ENCODE measurements at regions not wholly inside any gene's neighbourhood (a gene's known extent, or its start where the extent isn't known, plus 50 kb on each side); places are given as distances from the start of the nearest gene placed in this dataset.
"Not testable (repeated sequence)": the region's sequence is repeated elsewhere in the genome, so short reads cannot be mapped to it uniquely, and the experiment has no call there.

DNA sequence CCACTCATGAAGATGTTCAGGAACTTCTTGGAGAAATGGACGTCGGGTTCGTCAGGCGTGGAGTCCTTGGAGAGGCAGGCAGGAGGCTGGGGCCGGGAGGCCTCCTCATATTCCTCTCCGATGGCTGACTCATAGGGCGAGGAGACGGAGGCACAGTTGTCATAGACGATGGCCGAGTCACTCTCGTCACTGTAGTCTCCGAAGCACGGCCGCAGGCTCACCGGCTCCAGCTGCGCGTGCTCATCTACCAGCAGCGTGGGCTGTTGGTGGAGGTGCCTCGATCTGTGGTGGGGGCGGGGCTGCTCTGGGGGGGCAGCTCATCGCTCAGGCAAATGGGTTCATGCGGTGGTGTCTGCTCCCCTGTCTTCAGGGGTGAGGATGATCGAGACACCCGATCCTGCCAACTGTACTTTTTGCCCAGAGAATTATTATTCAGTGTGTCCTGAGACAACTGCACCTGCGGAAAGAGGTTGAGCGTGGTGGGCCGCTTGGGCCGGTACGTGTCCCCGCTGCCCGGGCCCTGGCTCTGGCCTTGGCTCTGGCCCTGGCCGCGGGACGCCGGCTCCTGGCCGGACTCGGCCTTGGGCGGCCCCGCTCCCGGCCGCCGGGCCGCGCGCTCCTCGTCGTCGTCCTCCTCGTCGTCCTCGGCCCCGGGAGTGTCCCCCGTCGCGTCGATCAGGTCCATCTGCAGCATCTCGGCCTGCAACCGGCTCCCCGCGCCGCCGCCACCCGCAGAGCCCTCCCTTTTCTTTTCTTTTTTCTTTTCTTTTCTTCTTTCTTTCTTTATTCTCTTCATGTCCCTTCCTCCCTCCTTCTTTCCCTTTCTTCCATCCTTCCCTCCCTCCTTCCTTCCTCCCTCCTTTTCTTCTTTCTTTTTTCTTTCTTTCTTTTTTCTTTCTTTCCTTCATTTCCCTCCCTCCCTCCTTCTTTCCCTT, 111.4 kb upstream of the PLEKHM1 start:
- not testable (repeated sequence) for DNase-seq (ENCODE audit: extremely low spot score, unreplicated experiment); H3K9me3 Mint-ChIP-seq; H3K4me3 Mint-ChIP-seq; H3K27ac Mint-ChIP-seq; H3K4me1 Mint-ChIP-seq (ENCODE audit: unreplicated experiment); H3K36me3 Mint-ChIP-seq; H3K27me3 Mint-ChIP-seq

DNA sequence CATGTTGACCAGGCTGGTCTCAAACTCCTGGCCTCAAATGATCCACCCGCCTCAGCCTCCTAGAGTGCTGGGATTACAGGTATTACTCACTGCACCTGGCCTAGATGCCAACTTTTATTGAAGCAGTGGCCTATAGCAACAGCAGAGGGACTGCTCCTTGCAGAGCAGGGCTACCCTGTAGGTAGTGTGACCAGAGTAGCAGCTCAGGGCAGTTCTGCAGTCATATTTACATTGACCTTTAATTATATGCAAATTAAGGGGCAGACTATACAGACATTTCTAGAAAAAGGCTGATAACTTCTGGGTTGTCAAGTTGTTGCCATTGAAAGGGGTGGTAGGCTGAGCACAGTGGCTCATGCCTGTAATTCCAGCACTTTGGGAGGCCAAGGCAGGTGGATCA, 115.2 kb upstream of the PLEKHM1 start:
- not testable (repeated sequence) for H3K27me3 Mint-ChIP-seq; DNase-seq (ENCODE audit: extremely low spot score, unreplicated experiment); H3K36me3 Mint-ChIP-seq; H3K27ac Mint-ChIP-seq; H3K4me3 Mint-ChIP-seq; H3K4me1 Mint-ChIP-seq (ENCODE audit: unreplicated experiment); H3K9me3 Mint-ChIP-seq

DNA sequence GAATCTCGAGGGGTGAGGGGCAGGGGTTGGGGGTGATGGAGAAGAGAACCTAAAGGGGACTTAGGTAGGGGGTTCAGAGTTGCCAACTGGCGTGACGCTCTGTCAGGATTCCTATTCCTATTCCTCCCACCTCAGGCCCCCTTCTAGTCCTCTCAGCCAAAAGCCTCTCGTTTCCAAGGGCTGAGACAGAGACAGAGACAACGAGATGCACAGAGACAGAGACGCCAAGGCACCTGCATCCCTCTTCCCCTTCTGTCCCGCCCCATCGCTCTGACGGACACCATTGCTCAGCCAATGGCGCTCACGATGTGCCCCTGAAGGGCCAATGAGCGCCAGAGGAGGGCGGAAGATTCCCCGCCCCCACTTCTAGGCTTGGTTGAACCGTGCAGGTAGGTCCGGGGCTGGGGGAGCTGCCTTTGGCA, 129.5 kb upstream of the PLEKHM1 start:
- not testable (repeated sequence) for DNase-seq (ENCODE audit: extremely low spot score, unreplicated experiment); H3K9me3 Mint-ChIP-seq; H3K4me1 Mint-ChIP-seq (ENCODE audit: unreplicated experiment); H3K36me3 Mint-ChIP-seq; H3K27me3 Mint-ChIP-seq; H3K27ac Mint-ChIP-seq
- peak overlapping the region; percentile 87 for H3K4me3 Mint-ChIP-seq

DNA sequence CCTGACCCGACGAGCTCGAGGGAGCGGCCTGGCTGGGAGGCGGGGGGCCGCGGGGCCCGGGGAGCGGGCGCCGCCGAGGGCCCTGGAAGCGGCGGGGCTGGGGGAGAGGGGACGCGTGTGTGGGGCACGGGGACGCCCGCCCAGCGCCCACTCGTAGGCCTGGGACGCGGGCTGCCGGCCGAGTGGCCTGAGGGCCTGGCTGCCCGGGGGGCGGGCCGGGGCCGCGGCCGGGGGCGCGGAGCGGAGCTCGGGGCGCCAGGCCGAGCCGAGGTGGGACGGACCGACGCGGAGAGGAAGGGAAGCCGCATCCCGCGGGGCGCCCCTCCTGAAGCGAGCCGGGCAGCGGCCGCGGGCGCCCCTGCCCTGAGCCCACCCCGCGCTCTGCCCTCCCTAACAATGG, 129.9 kb upstream of the PLEKHM1 start:
- not testable (repeated sequence) for DNase-seq (ENCODE audit: extremely low spot score, unreplicated experiment); H3K36me3 Mint-ChIP-seq; H3K9me3 Mint-ChIP-seq

DNA sequence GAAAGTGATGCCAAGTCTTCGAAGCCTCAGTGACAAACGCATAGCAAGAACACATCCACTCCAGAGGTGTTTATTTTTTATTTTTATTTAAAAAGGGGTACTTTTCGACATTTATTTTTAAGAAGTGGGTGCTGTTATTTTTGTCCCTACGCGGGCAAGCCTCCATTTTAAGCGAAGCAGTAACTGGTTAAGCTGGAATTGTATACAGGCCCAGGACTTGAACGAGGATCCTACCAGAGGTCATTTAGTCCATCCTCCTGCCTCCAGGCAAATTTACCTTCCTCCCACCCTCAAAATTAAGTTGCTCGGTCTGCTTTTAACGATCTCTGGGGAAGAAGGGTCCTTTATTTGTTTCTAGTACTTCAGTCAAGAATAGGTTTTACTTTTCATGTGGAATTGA, 130.6 kb upstream of the PLEKHM1 start:
- H3K9me3 Mint-ChIP-seq; DNase-seq (ENCODE audit: extremely low spot score, unreplicated experiment); H3K27me3 Mint-ChIP-seq; H3K4me1 Mint-ChIP-seq (ENCODE audit: unreplicated experiment); H3K27ac Mint-ChIP-seq; H3K36me3 Mint-ChIP-seq: not testable (repeated sequence)
- peak overlapping the region; percentile 45 for H3K4me3 Mint-ChIP-seq

More for the DNA sequence above, 129.9 kb upstream of the PLEKHM1 start:
- not testable (repeated sequence) for H3K27me3 Mint-ChIP-seq; H3K4me1 Mint-ChIP-seq (ENCODE audit: unreplicated experiment); H3K27ac Mint-ChIP-seq
- H3K4me3 Mint-ChIP-seq: peak overlapping the region; percentile 87

DNA sequence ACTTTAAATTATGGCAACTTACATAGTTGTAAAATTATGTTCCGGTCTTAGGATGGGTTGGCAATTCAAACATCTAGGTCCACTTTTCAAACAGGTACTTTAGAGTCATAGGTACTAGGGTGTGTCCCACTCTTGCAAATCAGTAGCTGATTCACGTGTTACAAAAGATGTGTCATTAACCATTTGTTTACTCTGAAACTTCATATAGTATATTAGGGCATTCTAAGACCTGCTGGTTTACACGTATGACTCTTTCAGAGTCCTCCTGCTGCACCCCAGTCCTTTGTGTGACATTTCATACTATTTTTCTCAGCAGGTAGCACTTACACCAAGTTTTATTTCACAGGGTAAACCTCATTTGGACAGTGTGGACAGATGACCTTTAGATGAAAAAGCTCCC, 131.8 kb upstream of the PLEKHM1 start:
- DNase-seq (ENCODE audit: extremely low spot score, unreplicated experiment); H3K9me3 Mint-ChIP-seq; H3K36me3 Mint-ChIP-seq; H3K27me3 Mint-ChIP-seq; H3K27ac Mint-ChIP-seq; H3K4me1 Mint-ChIP-seq (ENCODE audit: unreplicated experiment); H3K4me3 Mint-ChIP-seq: not testable (repeated sequence)

DNA sequence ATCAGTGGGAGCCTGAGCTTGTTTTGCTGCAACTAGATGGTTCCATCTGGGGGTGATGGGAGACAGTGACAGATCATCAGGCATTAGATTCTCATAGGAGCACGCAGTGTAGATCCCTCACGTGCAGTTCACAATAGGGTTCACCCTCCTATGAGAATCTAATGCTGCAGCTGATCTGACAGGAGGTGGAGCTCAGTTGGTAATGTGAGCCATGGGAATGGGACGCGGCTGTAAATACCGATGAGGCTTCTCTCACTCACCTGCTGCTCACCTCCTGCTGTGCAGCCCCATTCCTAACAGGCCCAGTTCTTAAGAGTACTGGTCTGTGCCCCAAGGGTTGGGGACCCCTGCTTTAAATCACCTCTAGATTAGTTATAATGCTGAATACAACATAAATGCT, 137.5 kb upstream of the PLEKHM1 start:
- no peak for DNase-seq (ENCODE audit: extremely low spot score, unreplicated experiment)
- Mint-ChIP-seq H3K27me3 (no peaks in the 10 kb centered on the region), H3K4me1 (ENCODE audit: unreplicated experiment) (no peaks in the 10 kb centered on the region), H3K36me3 (peaks cover 30% of the 10 kb centered on the region), H3K4me3 (no peak overlapping the region), H3K27ac (no peak overlapping the region), H3K9me3 (no peaks in the 10 kb centered on the region)
- TF ChIP-seq, protein P1, sequence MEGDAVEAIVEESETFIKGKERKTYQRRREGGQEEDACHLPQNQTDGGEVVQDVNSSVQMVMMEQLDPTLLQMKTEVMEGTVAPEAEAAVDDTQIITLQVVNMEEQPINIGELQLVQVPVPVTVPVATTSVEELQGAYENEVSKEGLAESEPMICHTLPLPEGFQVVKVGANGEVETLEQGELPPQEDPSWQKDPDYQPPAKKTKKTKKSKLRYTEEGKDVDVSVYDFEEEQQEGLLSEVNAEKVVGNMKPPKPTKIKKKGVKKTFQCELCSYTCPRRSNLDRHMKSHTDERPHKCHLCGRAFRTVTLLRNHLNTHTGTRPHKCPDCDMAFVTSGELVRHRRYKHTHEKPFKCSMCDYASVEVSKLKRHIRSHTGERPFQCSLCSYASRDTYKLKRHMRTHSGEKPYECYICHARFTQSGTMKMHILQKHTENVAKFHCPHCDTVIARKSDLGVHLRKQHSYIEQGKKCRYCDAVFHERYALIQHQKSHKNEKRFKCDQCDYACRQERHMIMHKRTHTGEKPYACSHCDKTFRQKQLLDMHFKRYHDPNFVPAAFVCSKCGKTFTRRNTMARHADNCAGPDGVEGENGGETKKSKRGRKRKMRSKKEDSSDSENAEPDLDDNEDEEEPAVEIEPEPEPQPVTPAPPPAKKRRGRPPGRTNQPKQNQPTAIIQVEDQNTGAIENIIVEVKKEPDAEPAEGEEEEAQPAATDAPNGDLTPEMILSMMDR (conservative IDR thresholded peaks at IDR 0.05): no peak

DNA sequence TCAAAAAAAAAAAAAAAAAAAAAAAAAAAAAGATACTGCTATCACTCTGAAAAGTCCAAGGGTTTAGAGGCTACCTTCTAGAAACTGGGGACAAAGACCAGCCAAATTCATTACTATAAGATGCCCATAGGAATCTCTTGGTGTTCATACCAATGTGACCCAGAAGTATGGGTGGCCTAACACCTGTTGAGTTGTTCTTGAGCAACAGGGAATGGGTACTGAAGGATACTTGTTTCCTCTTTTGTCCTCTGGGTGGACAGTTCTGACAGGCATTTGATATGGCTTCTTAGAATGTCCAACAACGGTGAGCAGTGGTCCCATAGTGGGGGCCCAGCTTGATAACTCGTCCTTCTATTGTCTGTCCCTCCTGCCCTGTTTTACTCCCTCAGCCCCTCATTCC, 141.4 kb upstream of the PLEKHM1 start:
- Mint-ChIP-seq H3K4me1 (ENCODE audit: unreplicated experiment) (no peaks in the 10 kb centered on the region), H3K36me3 (peaks cover 41% of the 10 kb centered on the region), H3K4me3 (no peak overlapping the region), H3K27ac (no peak overlapping the region), H3K9me3 (no peaks in the 10 kb centered on the region), H3K27me3 (no peaks in the 10 kb centered on the region)
- TF ChIP-seq, protein P1 (conservative IDR thresholded peaks at IDR 0.05): no peak
- DNase-seq (ENCODE audit: extremely low spot score, unreplicated experiment): no peak
